ENCODE measurements at regions not wholly inside any gene's neighbourhood (a gene's known extent, or its start where the extent isn't known, plus 50 kb on each side); places are given as distances from the start of the nearest gene placed in this dataset. TPM values are rescaled to one million over a fixed set of nuclear protein-coding genes. Genes with fewer than 3 reads are reported as not detected.

DNA sequence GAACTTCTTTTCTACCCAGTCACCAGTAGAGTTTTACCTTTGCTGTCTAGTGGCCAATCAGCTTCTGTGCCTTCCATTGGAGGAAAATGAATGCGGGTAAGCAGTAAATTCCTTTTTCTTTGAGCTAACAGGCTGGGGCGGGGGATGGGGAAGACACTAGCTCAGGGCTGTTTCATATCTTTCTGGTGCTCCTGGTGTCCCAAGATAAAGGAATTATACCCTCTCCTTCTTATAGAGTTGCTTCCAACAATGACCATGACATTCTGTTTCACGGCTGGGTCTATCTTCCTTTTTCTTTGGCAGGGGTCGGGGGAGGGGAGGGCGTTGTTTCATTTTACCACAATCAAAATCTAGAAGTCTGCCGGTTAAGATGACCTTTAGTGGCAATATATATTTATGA, 51.2 kb upstream of the RPS23 start:
- no peaks in the 10 kb centered on the region for H3K27me3 ChIP-seq (ENCODE audit: insufficient read depth, poor library complexity, severe bottlenecking)
- TF ChIP-seq GABPA (IDR thresholded peaks at IDR 0.05; ENCODE audit: low read depth): no peak
- TF ChIP-seq SPI1 (IDR thresholded peaks at IDR 0.05; ENCODE audit: borderline replicate concordance, low read depth): no peak
- TF ChIP-seq, protein P1, sequence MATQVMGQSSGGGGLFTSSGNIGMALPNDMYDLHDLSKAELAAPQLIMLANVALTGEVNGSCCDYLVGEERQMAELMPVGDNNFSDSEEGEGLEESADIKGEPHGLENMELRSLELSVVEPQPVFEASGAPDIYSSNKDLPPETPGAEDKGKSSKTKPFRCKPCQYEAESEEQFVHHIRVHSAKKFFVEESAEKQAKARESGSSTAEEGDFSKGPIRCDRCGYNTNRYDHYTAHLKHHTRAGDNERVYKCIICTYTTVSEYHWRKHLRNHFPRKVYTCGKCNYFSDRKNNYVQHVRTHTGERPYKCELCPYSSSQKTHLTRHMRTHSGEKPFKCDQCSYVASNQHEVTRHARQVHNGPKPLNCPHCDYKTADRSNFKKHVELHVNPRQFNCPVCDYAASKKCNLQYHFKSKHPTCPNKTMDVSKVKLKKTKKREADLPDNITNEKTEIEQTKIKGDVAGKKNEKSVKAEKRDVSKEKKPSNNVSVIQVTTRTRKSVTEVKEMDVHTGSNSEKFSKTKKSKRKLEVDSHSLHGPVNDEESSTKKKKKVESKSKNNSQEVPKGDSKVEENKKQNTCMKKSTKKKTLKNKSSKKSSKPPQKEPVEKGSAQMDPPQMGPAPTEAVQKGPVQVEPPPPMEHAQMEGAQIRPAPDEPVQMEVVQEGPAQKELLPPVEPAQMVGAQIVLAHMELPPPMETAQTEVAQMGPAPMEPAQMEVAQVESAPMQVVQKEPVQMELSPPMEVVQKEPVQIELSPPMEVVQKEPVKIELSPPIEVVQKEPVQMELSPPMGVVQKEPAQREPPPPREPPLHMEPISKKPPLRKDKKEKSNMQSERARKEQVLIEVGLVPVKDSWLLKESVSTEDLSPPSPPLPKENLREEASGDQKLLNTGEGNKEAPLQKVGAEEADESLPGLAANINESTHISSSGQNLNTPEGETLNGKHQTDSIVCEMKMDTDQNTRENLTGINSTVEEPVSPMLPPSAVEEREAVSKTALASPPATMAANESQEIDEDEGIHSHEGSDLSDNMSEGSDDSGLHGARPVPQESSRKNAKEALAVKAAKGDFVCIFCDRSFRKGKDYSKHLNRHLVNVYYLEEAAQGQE (IDR thresholded peaks at IDR 0.05; ENCODE audit: insufficient replicate concordance, low read depth): no peak
- no peak for TF ChIP-seq POLR2AphosphoS5 (IDR thresholded peaks at IDR 0.05; ENCODE audit: low read depth)
- TF ChIP-seq, protein P2, sequence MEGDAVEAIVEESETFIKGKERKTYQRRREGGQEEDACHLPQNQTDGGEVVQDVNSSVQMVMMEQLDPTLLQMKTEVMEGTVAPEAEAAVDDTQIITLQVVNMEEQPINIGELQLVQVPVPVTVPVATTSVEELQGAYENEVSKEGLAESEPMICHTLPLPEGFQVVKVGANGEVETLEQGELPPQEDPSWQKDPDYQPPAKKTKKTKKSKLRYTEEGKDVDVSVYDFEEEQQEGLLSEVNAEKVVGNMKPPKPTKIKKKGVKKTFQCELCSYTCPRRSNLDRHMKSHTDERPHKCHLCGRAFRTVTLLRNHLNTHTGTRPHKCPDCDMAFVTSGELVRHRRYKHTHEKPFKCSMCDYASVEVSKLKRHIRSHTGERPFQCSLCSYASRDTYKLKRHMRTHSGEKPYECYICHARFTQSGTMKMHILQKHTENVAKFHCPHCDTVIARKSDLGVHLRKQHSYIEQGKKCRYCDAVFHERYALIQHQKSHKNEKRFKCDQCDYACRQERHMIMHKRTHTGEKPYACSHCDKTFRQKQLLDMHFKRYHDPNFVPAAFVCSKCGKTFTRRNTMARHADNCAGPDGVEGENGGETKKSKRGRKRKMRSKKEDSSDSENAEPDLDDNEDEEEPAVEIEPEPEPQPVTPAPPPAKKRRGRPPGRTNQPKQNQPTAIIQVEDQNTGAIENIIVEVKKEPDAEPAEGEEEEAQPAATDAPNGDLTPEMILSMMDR (IDR thresholded peaks at IDR 0.05; ENCODE audit: insufficient read depth, low read length): no peak
- H3K27ac ChIP-seq (replicated peaks): no peak overlapping the region
- no peak overlapping the region for H3K4me3 ChIP-seq (replicated peaks; ENCODE audit: insufficient read depth, low read length)
- DNase-seq (ENCODE audit: low read depth in 1 of 2, low spot score in 1 of 2): no peak

Small RNA genes in the stretch of these regions (microRNA-seq; reads per million reads assigned to microRNA genes)
- gene MIR3977: not detected

Data from HL-60 (cell line).